ENCODE measurements at regions not wholly inside any gene's neighbourhood (a gene's known extent, or its start where the extent isn't known, plus 50 kb on each side); places are given as distances from the start of the nearest gene placed in this dataset.

DNA sequence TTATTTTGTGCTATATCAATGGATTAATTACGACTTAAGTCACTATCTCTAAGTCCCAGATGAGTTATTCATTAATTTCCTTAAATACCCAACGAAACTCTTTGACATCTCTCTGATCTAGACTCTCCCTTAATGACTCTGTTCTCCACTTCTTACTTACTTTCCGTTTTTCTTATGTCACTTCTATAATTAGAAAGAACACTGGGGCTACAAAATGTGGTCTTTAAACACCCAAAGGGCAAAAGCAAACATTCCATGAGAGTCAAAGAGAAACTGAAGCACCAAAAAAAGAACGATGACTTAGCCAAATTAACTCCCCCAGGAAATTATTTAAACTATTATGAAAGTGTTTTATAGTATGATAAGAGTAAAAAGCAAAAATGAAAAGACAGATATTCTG is 166.4 kb upstream of the UBE2E2 start:
- peaks cover 0 to 7% (median 0%) of the 10 kb centered on the region in 3 donors for H3K9me3 ChIP-seq
- TF ChIP-seq POLR2A (IDR thresholded peaks at IDR 0.05) = no peak
- TF ChIP-seq, protein P1, sequence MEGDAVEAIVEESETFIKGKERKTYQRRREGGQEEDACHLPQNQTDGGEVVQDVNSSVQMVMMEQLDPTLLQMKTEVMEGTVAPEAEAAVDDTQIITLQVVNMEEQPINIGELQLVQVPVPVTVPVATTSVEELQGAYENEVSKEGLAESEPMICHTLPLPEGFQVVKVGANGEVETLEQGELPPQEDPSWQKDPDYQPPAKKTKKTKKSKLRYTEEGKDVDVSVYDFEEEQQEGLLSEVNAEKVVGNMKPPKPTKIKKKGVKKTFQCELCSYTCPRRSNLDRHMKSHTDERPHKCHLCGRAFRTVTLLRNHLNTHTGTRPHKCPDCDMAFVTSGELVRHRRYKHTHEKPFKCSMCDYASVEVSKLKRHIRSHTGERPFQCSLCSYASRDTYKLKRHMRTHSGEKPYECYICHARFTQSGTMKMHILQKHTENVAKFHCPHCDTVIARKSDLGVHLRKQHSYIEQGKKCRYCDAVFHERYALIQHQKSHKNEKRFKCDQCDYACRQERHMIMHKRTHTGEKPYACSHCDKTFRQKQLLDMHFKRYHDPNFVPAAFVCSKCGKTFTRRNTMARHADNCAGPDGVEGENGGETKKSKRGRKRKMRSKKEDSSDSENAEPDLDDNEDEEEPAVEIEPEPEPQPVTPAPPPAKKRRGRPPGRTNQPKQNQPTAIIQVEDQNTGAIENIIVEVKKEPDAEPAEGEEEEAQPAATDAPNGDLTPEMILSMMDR (IDR thresholded peaks at IDR 0.05) = no peak
- TF ChIP-seq POLR2AphosphoS5 (IDR thresholded peaks at IDR 0.05) = no peak
- no peak for TF ChIP-seq EP300 (IDR thresholded peaks at IDR 0.05)
- no peaks in the 10 kb centered on the region for H3K36me3 ChIP-seq
- no peaks in the 10 kb centered on the region for H3K27me3 ChIP-seq
- H3K4me3 ChIP-seq = no peak overlapping the region
- no peak for ATAC-seq
- 16 to 24% methylated on average over 4 of the region's 4 CpGs for WGBS, 2 donors (ENCODE audit: low coverage in 1 of 2)
- H3K27ac ChIP-seq = no peak overlapping the region
- peaks cover 0 to 27% (median 0%) of the 10 kb centered on the region in 3 donors for H3K4me1 ChIP-seq

DNA sequence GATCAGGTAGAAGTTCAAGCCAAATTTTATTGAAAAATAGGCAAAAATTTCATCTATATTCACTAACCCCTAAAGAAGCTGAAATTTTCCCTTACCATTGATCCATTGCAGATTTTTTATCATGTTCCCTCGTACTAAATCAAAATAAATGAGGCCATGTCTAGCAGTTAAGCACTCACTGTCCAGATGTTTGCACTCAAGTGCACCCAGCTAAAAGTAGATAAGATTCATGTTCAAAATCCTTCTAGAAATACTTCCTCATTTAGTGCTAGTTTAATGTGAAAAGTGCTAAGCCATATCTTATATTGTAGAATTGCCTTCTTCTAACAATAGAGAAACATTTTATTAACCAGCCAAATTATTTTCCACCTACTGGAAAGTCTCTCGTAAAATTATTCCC is 164.7 kb upstream of the UBE2E2 start:
- TF ChIP-seq EP300 (IDR thresholded peaks at IDR 0.05) (no peak), POLR2A (IDR thresholded peaks at IDR 0.05) (no peak), POLR2AphosphoS5 (IDR thresholded peaks at IDR 0.05) (no peak)
- TF ChIP-seq, protein P1 (IDR thresholded peaks at IDR 0.05) = no peak
- peaks cover 0 to 6% (median 0%) of the 10 kb centered on the region in 3 donors for H3K9me3 ChIP-seq
- no peaks in the 10 kb centered on the region for H3K27me3 ChIP-seq
- no peak overlapping the region for H3K27ac ChIP-seq
- WGBS, 2 donors (ENCODE audit: low coverage in 1 of 2) = 23 to 69% methylated on average over 1 to 2 of the region's 2 CpGs
- H3K4me3 ChIP-seq = no peak overlapping the region
- H3K36me3 ChIP-seq = no peaks in the 10 kb centered on the region
- H3K4me1 ChIP-seq = peaks cover 0 to 33% (median 0%) of the 10 kb centered on the region in 3 donors
- no peak for ATAC-seq

DNA sequence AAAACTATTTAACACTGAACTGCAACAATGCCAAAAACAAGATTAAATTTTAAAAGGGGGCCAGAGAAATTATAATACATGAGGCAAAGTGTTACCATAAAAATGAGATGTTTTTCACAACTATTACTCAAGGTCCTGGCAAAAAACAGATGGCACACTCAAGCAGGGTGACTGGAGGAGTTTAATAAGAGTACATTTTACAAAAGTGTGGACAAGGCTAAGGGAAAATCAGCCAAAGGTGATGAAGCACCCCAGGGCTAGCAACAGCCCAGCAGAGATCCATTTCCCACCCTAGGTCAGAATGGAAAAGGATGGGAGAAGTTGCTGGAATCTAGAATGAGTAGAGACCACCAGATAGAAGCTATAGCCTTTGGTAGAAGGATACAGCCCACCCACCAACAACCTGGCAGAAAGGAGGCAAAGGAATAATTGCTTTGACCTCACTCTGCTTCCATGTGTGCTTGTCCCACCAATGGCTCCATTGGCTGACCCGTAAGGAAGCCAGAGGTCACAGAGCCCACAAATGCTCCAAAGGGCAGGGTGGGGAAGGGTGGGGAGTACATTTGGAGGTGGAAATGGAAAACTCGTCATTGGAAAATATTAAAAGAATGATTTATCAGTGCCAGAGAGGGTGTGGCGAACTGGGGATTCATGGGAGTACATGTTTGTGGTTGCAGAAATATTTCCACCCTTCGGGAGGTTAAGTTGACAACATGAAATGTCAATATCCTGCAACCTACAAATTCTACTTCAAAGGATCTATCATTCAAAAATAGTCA is 161.0 kb upstream of the UBE2E2 start:
- peak; percentile 62 for ATAC-seq

DNA sequence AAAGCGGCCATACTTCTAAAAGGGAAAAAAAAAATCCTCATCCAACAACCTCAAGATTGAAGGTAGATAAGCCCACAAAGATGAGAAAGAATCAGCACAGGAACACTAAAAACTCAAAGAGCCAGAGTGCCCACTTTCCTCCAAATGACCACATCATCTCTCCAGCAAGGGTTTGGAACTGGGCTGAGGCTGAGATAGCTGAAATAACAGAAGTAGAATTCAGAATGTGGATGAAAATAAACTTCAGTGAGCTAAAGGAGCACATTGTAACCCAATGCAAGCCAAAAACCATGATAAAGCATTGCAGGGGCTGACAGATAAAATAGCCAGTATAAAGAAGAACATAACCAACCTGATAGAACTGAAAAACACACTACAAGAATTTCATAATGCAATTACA is 158.7 kb upstream of the UBE2E2 start:
- H3K9me3 ChIP-seq = peaks cover 0 to 27% (median 0%) of the 10 kb centered on the region in 3 donors
- peak overlapping the region; percentile 44 to 71 (median 56) for H3K27ac ChIP-seq
- H3K4me3 ChIP-seq = no peak overlapping the region
- ATAC-seq = peak; percentile 35
- H3K36me3 ChIP-seq = no peaks in the 10 kb centered on the region
- peaks cover 0 to 11% (median 3%) of the 10 kb centered on the region in 3 donors for H3K4me1 ChIP-seq
- TF ChIP-seq POLR2A (IDR thresholded peaks at IDR 0.05) (no peak), EP300 (IDR thresholded peaks at IDR 0.05) (no peak), POLR2AphosphoS5 (IDR thresholded peaks at IDR 0.05) (no peak)
- TF ChIP-seq, protein P1 (IDR thresholded peaks at IDR 0.05) = no peak
- 100% methylated on average over 1 of the region's 1 CpG for WGBS, 2 donors (ENCODE audit: low coverage in 1 of 2)
- no peaks in the 10 kb centered on the region for H3K27me3 ChIP-seq

More for the DNA sequence above, 161.0 kb upstream of the UBE2E2 start:
- Histone ChIP-seq H3K4me3 (no peak overlapping the region), H3K27me3 (no peaks in the 10 kb centered on the region), H3K36me3 (no peaks in the 10 kb centered on the region), H3K27ac (peak overlapping the region in 2 of 4 donors; percentile 24 to 25), H3K4me1 (peaks cover 0 to 22% (median 3%) of the 10 kb centered on the region in 3 donors), H3K9me3 (peaks cover 0 to 12% (median 0%) of the 10 kb centered on the region in 3 donors)
- TF ChIP-seq POLR2AphosphoS5 (IDR thresholded peaks at IDR 0.05) (no peak), EP300 (IDR thresholded peaks at IDR 0.05) (no peak), POLR2A (IDR thresholded peaks at IDR 0.05) (no peak)
- TF ChIP-seq, protein P1 (IDR thresholded peaks at IDR 0.05) = no peak
- 52 to 55% methylated on average over 4 of the region's 4 CpGs for WGBS, 2 donors (ENCODE audit: low coverage in 1 of 2)

DNA sequence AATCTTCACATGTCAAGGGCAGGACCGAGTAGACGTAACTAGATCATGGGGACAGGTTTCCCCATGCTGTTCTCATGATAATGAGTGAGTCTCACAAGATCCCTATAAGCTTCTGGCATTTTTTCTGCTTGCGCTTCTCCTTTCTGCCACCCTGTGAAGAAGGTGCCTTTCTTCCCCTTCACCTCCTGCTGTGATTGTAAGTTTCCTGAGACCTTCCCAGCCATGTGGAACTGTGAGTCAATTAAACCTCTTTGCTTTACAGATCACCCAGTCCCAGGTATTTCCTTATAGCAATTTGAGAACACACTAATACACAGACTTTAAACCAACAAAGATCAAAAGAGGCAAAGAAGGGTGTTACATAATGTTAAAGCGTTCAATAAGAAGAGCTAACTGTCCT is 156.6 kb upstream of the UBE2E2 start:
- Histone ChIP-seq H3K36me3 (no peaks in the 10 kb centered on the region), H3K9me3 (peaks cover 0 to 27% (median 0%) of the 10 kb centered on the region in 3 donors), H3K4me1 (peaks cover 0 to 12% (median 3%) of the 10 kb centered on the region in 3 donors), H3K27ac (no peak overlapping the region), H3K4me3 (no peak overlapping the region), H3K27me3 (no peaks in the 10 kb centered on the region)
- WGBS, 2 donors (ENCODE audit: low coverage in 1 of 2) = 97 to 100% methylated on average over 1 to 4 of the region's 4 CpGs
- ATAC-seq = no peak
- TF ChIP-seq, protein P1 (IDR thresholded peaks at IDR 0.05) = no peak
- TF ChIP-seq POLR2AphosphoS5 (IDR thresholded peaks at IDR 0.05) (no peak), POLR2A (IDR thresholded peaks at IDR 0.05) (no peak), EP300 (IDR thresholded peaks at IDR 0.05) (no peak)

Data from gastroesophageal sphincter (tissue), 4 donors.